Right lobe of liver (tissue), 6 donors: ENCODE measurements at regions not wholly inside any gene's neighbourhood (a gene's known extent, or its start where the extent isn't known, plus 50 kb on each side); places are given as distances from the start of the nearest gene placed in this dataset.

Experiments used
- ATAC-seq, 4 donors: fragments of 200-7000 bp; cut with Tn5 transposase; one replicate each; pipeline ENCODE4 v1.9.1; 2020; ENCODE audit warnings: mild to moderate bottlenecking in 4 of 4, moderate library complexity in 4 of 4
- DNase-seq, 3 donors: peaks; one replicate each; pipeline ENCODE4 v3.0.0-alpha.2; 2020
- H3K27ac ChIP-seq, 3 donors: fragments of 200-600 bp; one replicate each; pipeline ENCODE4 v1.8.0; 2022
- H3K27me3 ChIP-seq, 2 donors: fragments of 200-600 bp; one replicate each; pipeline ENCODE4 v1.8.0; 2022
- H3K36me3 ChIP-seq, 4 donors: fragments of 200-600 bp; sonication (generic) in 1 of 4; one replicate each; pipeline versions ENCODE4 v1.5.1 to v1.8.0; 2017 to 2022; ENCODE audit warnings: control low read depth in 1 of 4
- H3K4me1 ChIP-seq, 4 donors: fragments of 200-600 bp; sonication (generic) in 1 of 4; one replicate each; pipeline versions ENCODE4 v1.5.1 to v1.8.0; 2017 to 2022; ENCODE audit warnings: control low read depth in 1 of 4
- H3K4me3 ChIP-seq, 3 donors: fragments of 200-600 bp; one replicate each; pipeline ENCODE4 v1.8.0; 2022
- H3K9me3 ChIP-seq, 4 donors: fragments of 200-600 bp; sonication (generic) in 1 of 4; one replicate each; pipeline versions ENCODE4 v1.5.1 to v1.8.0; 2017 to 2022; ENCODE audit warnings: control low read depth in 1 of 4
- CTCF ChIP-seq, 4 donors: fragments of 200-600 bp in 3 of 4; fragments of 450-650 bp in 1 of 4; IDR thresholded peaks; one replicate each; pipeline versions ENCODE4 v1.5.1 to v1.8.0; 2016 to 2022; ENCODE audit warnings: antibody characterized with exemption in 4 of 4, mild to moderate bottlenecking in 2 of 4
- POLR2A ChIP-seq: fragments of 450-650 bp; IDR thresholded peaks from one replicate; pipeline ENCODE4 v1.6.1; 2017; ENCODE audit warnings: antibody characterized with exemption, mild to moderate bottlenecking
- WGBS: methylation state at CpG from one replicate; pipeline ENCODE4 v1.1.6; 2018; ENCODE audit warnings: low coverage, low lambda C conversion rate; ENCODE audit not compliant: insufficient coverage; ENCODE audit errors: missing lambda C conversion rate; 5-methylcytosine and 5-hydroxymethylcytosine counted together
- intact Hi-C, 2 donors: fragments of 100-400 bp; cut with DNase I; formaldehyde crosslinking; loops; one replicate each; pipeline versions ENCODE4 v1.11.2 to v1.14.1; 2022
- donor health status: DM: no; HTN: yes; CAD: no.
- donor health status: DM: no; HTN: no; CAD: no.
- donor health status: DM: no; HTN: no; CAD: no.
- donor health status: DM: no; HTN: yes; CAD: no.
- donor health status: DM: no; HTN: yes; CAD: no.

GRCh38 chr2:64219149-64219548 lies 74.9 kb upstream of the PELI1 start:
- intact Hi-C loops = no loop called here

GRCh38 chr2:64220265-64220664 lies 76.0 kb upstream of the PELI1 start:
- 31% methylated on average over 1 of the region's 1 CpG for WGBS
- Histone ChIP-seq H3K27me3 (no peaks in the 10 kb centered on the region), H3K4me3 (no peak overlapping the region), H3K4me1 (peaks cover 0 to 5% (median 0%) of the 10 kb centered on the region in 4 donors), H3K9me3 (no peaks in the 10 kb centered on the region), H3K36me3 (no peaks in the 10 kb centered on the region), H3K27ac (no peak overlapping the region)
- ATAC-seq = peak in 1 of 4 donors; percentile 7
- intact Hi-C loops = no loop called here
- no peak for DNase-seq
- TF ChIP-seq POLR2A = no peak
- no peak for TF ChIP-seq CTCF (IDR thresholded peaks at IDR 0.05)

More at GRCh38 chr2:64219149-64219548, 74.9 kb upstream of the PELI1 start:
- H3K4me3 ChIP-seq = no peak overlapping the region
- peak overlapping the region in 1 of 3 donors; percentile 11 for H3K27ac ChIP-seq
- H3K36me3 ChIP-seq = no peaks in the 10 kb centered on the region
- TF ChIP-seq CTCF (IDR thresholded peaks at IDR 0.05) (no peak), POLR2A (no peak)
- ATAC-seq = peak in 1 of 4 donors; percentile 21
- 79% methylated on average over 2 of the region's 2 CpGs for WGBS
- no peaks in the 10 kb centered on the region for H3K9me3 ChIP-seq
- DNase-seq = no peak
- H3K27me3 ChIP-seq = no peaks in the 10 kb centered on the region
- H3K4me1 ChIP-seq = peaks cover 0 to 5% (median 0%) of the 10 kb centered on the region in 4 donors

GRCh38 chr2:64220894-64221617 lies 76.8 kb upstream of the PELI1 start:
- intact Hi-C loops = no loop called here
- ATAC-seq = peak in 1 of 4 donors; percentile 9
- H3K9me3 ChIP-seq = no peaks in the 10 kb centered on the region
- TF ChIP-seq POLR2A (no peak), CTCF (IDR thresholded peaks at IDR 0.05) (no peak)
- WGBS = 25% methylated on average over 4 of the region's 4 CpGs
- H3K4me3 ChIP-seq = no peak overlapping the region
- H3K36me3 ChIP-seq = no peaks in the 10 kb centered on the region
- no peak overlapping the region for H3K27ac ChIP-seq
- DNase-seq = no peak
- H3K4me1 ChIP-seq = peaks cover 0 to 5% (median 0%) of the 10 kb centered on the region in 4 donors
- no peaks in the 10 kb centered on the region for H3K27me3 ChIP-seq

- intact Hi-C loops = no loop called here
- Histone ChIP-seq H3K4me1 (peaks cover 0 to 5% (median 0%) of the 10 kb centered on the region in 4 donors), H3K27ac (no peak overlapping the region), H3K9me3 (no peaks in the 10 kb centered on the region), H3K36me3 (no peaks in the 10 kb centered on the region), H3K4me3 (no peak overlapping the region), H3K27me3 (no peaks in the 10 kb centered on the region)
- TF ChIP-seq CTCF (IDR thresholded peaks at IDR 0.05) (no peak), POLR2A (no peak)
- WGBS = 71% methylated on average over 2 of the region's 2 CpGs
- DNase-seq (no peak), ATAC-seq (no peak)
Measured at GRCh38 chr2:64221935-64222334, 77.7 kb upstream of the PELI1 start.
